Body of pancreas (tissue), 4 donors: ENCODE measurements at regions not wholly inside any gene's neighbourhood (a gene's known extent, or its start where the extent isn't known, plus 50 kb on each side); places are given as distances from the start of the nearest gene placed in this dataset.

Source experiments
- ATAC-seq: fragments of 150-250 bp; one replicate; pipeline ENCODE4 v1.9.1; 2016
- DNase-seq, 4 donors: peaks; one replicate each; pipeline ENCODE4 v3.0.0-alpha.2; 2019
- H3K27ac ChIP-seq, 4 donors: fragments of 200-600 bp; sonication (generic); 1 replicate in 3 of 4; 2 replicates in 1 of 4; pipeline versions ENCODE4 v1.5.1 to v1.6.1; 2016 to 2019; ENCODE audit warnings: mild to moderate bottlenecking in 1 of 4, mixed read lengths in 1 of 4, moderate library complexity in 1 of 4
- H3K27me3 ChIP-seq, 2 donors: fragments of 200-600 bp; sonication (generic); one replicate each; pipeline ENCODE4 v1.6.0; 2016; ENCODE audit warnings: mild to moderate bottlenecking in 1 of 2
- H3K36me3 ChIP-seq, 2 donors: fragments of 200-600 bp; sonication (generic); replicated peaks in 1 of 2; 2 replicates each; pipeline ENCODE4 v1.5.1; 2016; ENCODE audit warnings: low read depth in 2 of 2; ENCODE audit not compliant: insufficient read depth in 1 of 2
- H3K4me1 ChIP-seq: fragments of 200-600 bp; sonication (generic); one replicate; pipeline ENCODE4 v1.6.0; 2016
- H3K4me3 ChIP-seq, 2 donors: fragments of 200-600 bp; sonication (generic); 1 replicate in 1 of 2; 2 replicates in 1 of 2; pipeline ENCODE4 v1.5.1; 2016 to 2019
- H3K9me3 ChIP-seq, 3 donors: fragments of 200-600 bp; sonication (generic); 1 replicate in 2 of 3; 2 replicates in 1 of 3; pipeline ENCODE4 v1.5.1; 2016
- POLR2A ChIP-seq, 3 donors: fragments of 450-650 bp; IDR thresholded peaks; one replicate each; pipeline ENCODE4 v1.6.1; 2016; ENCODE audit warnings: antibody characterized with exemption in 3 of 3, mild to moderate bottlenecking in 2 of 3
- WGBS, 2 donors: methylation state at CpG; one replicate each; pipeline ENCODE4 v1.1.5; 2017; 5-methylcytosine and 5-hydroxymethylcytosine counted together
- intact Hi-C: fragments of 100-400 bp; cut with DNase I; formaldehyde crosslinking; loops from one replicate; pipeline ENCODE4 v1.15.1; 2023
- TF ChIP-seq, protein P1 (sequence below), 7 experiments: fragments of 450-650 bp in 4 of 7; fragments of 200-600 bp in 3 of 7; sonication (generic) in 3 of 7; IDR thresholded peaks; one replicate each; pipeline ENCODE4 v1.5.1; 2016 to 2019; ENCODE audit warnings: antibody characterized with exemption in 7 of 7

GRCh38 chr13:44013758-44014291 lies 134.1 kb downstream of the LACC1 start:
- ATAC-seq (peak; percentile 55), DNase-seq (no peak)
- 33 to 37% methylated on average over 4 of the region's 4 CpGs for WGBS, 2 donors
- no peak for TF ChIP-seq POLR2A (IDR thresholded peaks at IDR 0.05)
- TF ChIP-seq, protein P1, sequence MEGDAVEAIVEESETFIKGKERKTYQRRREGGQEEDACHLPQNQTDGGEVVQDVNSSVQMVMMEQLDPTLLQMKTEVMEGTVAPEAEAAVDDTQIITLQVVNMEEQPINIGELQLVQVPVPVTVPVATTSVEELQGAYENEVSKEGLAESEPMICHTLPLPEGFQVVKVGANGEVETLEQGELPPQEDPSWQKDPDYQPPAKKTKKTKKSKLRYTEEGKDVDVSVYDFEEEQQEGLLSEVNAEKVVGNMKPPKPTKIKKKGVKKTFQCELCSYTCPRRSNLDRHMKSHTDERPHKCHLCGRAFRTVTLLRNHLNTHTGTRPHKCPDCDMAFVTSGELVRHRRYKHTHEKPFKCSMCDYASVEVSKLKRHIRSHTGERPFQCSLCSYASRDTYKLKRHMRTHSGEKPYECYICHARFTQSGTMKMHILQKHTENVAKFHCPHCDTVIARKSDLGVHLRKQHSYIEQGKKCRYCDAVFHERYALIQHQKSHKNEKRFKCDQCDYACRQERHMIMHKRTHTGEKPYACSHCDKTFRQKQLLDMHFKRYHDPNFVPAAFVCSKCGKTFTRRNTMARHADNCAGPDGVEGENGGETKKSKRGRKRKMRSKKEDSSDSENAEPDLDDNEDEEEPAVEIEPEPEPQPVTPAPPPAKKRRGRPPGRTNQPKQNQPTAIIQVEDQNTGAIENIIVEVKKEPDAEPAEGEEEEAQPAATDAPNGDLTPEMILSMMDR (IDR thresholded peaks at IDR 0.05) = no peak
- intact Hi-C loops = no loop called here
- Histone ChIP-seq H3K4me1 (peaks cover 4% of the 10 kb centered on the region), H3K9me3 (no peaks in the 10 kb centered on the region), H3K27ac (peak overlapping the region in 2 of 4 donors; percentile 25 to 39), H3K36me3 (no peaks in the 10 kb centered on the region), H3K27me3 (no peaks in the 10 kb centered on the region), H3K4me3 (no peak overlapping the region)

- TF ChIP-seq, protein P1 (IDR thresholded peaks at IDR 0.05) = no peak
- no peak for TF ChIP-seq POLR2A (IDR thresholded peaks at IDR 0.05)
- intact Hi-C loops = no loop called here
- WGBS, 2 donors = 69 to 77% methylated on average over 8 of the region's 8 CpGs
Observed at GRCh38 chr13:44014501-44014900, 134.8 kb downstream of the LACC1 start.

GRCh38 chr13:44015118-44015517 lies 135.4 kb downstream of the LACC1 start:
- Histone ChIP-seq H3K4me3 (no peak overlapping the region), H3K4me1 (peaks cover 4% of the 10 kb centered on the region), H3K36me3 (no peaks in the 10 kb centered on the region), H3K9me3 (no peaks in the 10 kb centered on the region), H3K27me3 (no peaks in the 10 kb centered on the region), H3K27ac (no peak overlapping the region)
- intact Hi-C loops = no loop called here
- DNase-seq = no peak
- TF ChIP-seq, protein P1 (IDR thresholded peaks at IDR 0.05) = no peak
- TF ChIP-seq POLR2A (IDR thresholded peaks at IDR 0.05) = no peak
- ATAC-seq = no peak
- 85 to 86% methylated on average over 5 of the region's 5 CpGs for WGBS, 2 donors

More at GRCh38 chr13:44014501-44014900, 134.8 kb downstream of the LACC1 start:
- DNase-seq = no peak
- H3K36me3 ChIP-seq = no peaks in the 10 kb centered on the region
- peaks cover 4% of the 10 kb centered on the region for H3K4me1 ChIP-seq
- no peak overlapping the region for H3K27ac ChIP-seq
- H3K27me3 ChIP-seq = no peaks in the 10 kb centered on the region
- H3K9me3 ChIP-seq = no peaks in the 10 kb centered on the region
- no peak for ATAC-seq
- H3K4me3 ChIP-seq = no peak overlapping the region

DNA sequence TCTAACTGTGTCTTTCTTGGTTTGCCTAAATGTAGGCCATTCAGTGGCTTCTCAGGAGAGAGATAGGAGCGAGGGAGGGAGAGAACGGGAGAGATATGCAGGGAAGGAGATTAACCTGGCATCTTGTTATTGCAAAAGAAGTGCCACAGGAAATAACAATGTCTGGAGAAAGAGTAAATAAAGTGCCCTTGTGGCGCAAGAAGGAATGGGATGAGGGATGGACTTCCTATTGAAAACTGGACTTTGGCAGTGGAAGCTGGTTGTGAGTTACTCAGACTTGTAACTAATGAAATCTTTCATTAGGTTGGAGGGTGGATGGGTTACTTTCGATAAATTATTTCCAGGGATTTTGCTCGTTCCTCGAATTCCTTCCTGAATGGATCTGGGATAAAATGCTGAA lies 136.1 kb downstream of the LACC1 start:
- no peaks in the 10 kb centered on the region for H3K36me3 ChIP-seq
- H3K9me3 ChIP-seq = no peaks in the 10 kb centered on the region
- no peak overlapping the region for H3K4me3 ChIP-seq
- H3K4me1 ChIP-seq = peaks cover 4% of the 10 kb centered on the region
- DNase-seq (no peak), ATAC-seq (no peak)
- no peak overlapping the region for H3K27ac ChIP-seq
- 83 to 84% methylated on average over 6 of the region's 6 CpGs for WGBS, 2 donors
- intact Hi-C loops = no loop called here
- H3K27me3 ChIP-seq = no peaks in the 10 kb centered on the region
- no peak for TF ChIP-seq POLR2A (IDR thresholded peaks at IDR 0.05)
- TF ChIP-seq, protein P1 (IDR thresholded peaks at IDR 0.05) = no peak

- intact Hi-C loops = no loop called here
- DNase-seq (no peak), ATAC-seq (no peak)
- Histone ChIP-seq H3K27me3 (no peaks in the 10 kb centered on the region), H3K36me3 (no peaks in the 10 kb centered on the region), H3K4me3 (no peak overlapping the region), H3K27ac (no peak overlapping the region), H3K9me3 (no peaks in the 10 kb centered on the region), H3K4me1 (peaks cover 4% of the 10 kb centered on the region)
- no peak for TF ChIP-seq POLR2A (IDR thresholded peaks at IDR 0.05)
- TF ChIP-seq, protein P1 (IDR thresholded peaks at IDR 0.05) = no peak
- 57 to 88% methylated on average over 5 of the region's 5 CpGs for WGBS, 2 donors
Observed at GRCh38 chr13:44017756-44018309, 138.1 kb downstream of the LACC1 start.
